ENCODE measurements at regions not wholly inside any gene's neighbourhood (a gene's known extent, or its start where the extent isn't known, plus 50 kb on each side); places are given as distances from the start of the nearest gene placed in this dataset.

DNA sequence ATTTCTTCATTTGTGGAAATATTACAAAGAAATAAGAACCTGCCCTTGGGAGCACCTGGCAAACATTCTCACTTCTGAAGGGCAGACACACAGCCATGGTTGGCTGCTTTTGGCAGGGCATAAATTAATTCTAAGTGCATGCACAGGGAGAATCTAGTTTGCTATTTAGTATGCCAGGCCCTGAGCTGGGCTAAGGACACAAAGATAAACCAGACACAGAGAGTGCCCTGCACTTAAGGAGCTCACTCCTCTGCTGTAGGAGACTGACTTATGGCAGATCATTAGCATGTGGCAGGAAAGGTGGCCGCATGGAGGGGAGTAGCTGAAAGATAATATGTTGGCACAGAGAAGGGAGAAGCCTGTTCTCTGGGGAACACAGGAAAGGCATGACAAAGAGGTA, 367.0 kb downstream of the LPIN1 start:
- no peaks in the 10 kb centered on the region for H3K9me3 Mint-ChIP-seq (ENCODE audit: low read depth)
- no peak for DNase-seq (ENCODE audit: low spot score)
- H3K27me3 Mint-ChIP-seq (ENCODE audit: low read depth), result no peaks in the 10 kb centered on the region
- no peak overlapping the region for H3K27ac Mint-ChIP-seq (ENCODE audit: unreplicated experiment)
- H3K36me3 Mint-ChIP-seq (ENCODE audit: low read depth), result no peaks in the 10 kb centered on the region
- H3K4me3 Mint-ChIP-seq (ENCODE audit: unreplicated experiment), result no peak overlapping the region
- TF ChIP-seq, protein P1, sequence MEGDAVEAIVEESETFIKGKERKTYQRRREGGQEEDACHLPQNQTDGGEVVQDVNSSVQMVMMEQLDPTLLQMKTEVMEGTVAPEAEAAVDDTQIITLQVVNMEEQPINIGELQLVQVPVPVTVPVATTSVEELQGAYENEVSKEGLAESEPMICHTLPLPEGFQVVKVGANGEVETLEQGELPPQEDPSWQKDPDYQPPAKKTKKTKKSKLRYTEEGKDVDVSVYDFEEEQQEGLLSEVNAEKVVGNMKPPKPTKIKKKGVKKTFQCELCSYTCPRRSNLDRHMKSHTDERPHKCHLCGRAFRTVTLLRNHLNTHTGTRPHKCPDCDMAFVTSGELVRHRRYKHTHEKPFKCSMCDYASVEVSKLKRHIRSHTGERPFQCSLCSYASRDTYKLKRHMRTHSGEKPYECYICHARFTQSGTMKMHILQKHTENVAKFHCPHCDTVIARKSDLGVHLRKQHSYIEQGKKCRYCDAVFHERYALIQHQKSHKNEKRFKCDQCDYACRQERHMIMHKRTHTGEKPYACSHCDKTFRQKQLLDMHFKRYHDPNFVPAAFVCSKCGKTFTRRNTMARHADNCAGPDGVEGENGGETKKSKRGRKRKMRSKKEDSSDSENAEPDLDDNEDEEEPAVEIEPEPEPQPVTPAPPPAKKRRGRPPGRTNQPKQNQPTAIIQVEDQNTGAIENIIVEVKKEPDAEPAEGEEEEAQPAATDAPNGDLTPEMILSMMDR (IDR thresholded peaks at IDR 0.05), result no peak
- H3K4me1 Mint-ChIP-seq (ENCODE audit: low read depth), result peaks cover 19% of the 10 kb centered on the region

DNA sequence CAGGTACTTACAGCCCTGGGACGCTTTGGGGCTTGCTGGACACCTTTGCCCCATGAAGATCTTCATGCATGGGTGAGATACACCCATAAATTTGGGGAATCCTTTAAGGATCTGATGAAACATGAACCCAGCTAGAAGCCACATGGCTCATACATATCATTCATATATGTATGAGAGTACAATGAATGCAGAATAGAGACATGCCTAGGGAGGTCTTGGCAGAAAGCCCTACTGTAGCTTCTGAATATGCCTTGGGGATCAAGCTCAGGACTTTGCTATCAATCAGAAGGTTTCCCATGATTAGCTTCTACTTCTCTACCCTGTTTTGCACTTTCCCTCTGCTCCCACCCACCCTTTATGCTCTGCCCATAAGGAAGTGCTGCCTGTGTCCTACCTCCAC, 368.4 kb downstream of the LPIN1 start:
- Mint-ChIP-seq H3K36me3 (ENCODE audit: low read depth) (no peaks in the 10 kb centered on the region), H3K9me3 (ENCODE audit: low read depth) (no peaks in the 10 kb centered on the region), H3K27ac (ENCODE audit: unreplicated experiment) (no peak overlapping the region), H3K4me1 (ENCODE audit: low read depth) (peaks cover 9% of the 10 kb centered on the region), H3K4me3 (ENCODE audit: unreplicated experiment) (no peak overlapping the region), H3K27me3 (ENCODE audit: low read depth) (no peaks in the 10 kb centered on the region)
- DNase-seq (ENCODE audit: low spot score), result no peak
- TF ChIP-seq, protein P1 (IDR thresholded peaks at IDR 0.05), result no peak

DNA sequence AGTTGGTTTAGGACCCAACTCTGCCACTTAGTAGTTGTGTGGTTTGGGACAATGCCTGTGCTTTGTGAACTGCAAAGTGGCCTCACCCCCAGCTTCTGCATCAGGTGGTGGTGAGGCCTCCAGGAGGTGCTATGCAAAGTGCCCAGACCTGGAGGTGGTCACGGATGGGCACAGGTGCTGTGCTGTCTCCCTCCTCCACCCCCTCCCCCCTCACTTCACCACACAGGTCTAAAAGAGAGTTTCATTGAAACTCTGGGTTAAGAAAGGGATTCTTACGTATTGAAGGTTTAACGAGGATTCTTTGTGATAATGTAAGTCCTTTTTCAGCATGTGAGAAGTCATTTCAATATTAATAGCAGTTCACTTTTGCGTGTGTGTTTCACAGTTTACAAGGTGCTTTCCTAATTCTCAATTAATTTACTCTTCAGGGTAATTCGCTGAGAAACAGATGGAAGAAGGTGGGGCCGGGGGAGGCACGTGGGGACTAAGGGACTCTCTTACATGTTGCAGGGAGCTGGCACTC, 369.9 kb downstream of the LPIN1 start:
- Mint-ChIP-seq H3K4me1 (ENCODE audit: low read depth) (no peaks in the 10 kb centered on the region), H3K27ac (ENCODE audit: unreplicated experiment) (no peak overlapping the region), H3K36me3 (ENCODE audit: low read depth) (no peaks in the 10 kb centered on the region), H3K27me3 (ENCODE audit: low read depth) (no peaks in the 10 kb centered on the region), H3K9me3 (ENCODE audit: low read depth) (no peaks in the 10 kb centered on the region), H3K4me3 (ENCODE audit: unreplicated experiment) (no peak overlapping the region)
- TF ChIP-seq, protein P1 (IDR thresholded peaks at IDR 0.05), result no peak
- DNase-seq (ENCODE audit: low spot score), result no peak

DNA sequence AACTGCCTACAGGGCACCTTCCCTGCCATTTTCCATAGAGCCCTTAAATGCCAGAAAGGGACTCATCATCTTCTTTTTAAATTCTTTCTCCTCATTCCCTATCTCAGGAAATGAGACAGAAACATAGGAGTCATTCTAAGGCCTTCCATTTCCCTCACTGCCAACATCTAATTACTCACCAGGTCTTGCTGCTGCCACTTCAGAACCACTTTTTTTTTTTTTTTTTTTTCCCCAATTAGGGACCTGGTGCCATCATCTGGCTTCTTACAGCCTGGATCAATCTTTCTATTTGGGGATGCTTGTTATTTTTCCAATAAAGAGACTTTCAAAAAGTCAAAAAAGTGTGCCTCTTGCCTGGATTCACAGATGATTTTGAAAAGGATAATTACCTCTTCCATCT, 373.4 kb downstream of the LPIN1 start:
- Mint-ChIP-seq H3K27me3 (ENCODE audit: low read depth) (no peaks in the 10 kb centered on the region), H3K9me3 (ENCODE audit: low read depth) (no peaks in the 10 kb centered on the region)

DNA sequence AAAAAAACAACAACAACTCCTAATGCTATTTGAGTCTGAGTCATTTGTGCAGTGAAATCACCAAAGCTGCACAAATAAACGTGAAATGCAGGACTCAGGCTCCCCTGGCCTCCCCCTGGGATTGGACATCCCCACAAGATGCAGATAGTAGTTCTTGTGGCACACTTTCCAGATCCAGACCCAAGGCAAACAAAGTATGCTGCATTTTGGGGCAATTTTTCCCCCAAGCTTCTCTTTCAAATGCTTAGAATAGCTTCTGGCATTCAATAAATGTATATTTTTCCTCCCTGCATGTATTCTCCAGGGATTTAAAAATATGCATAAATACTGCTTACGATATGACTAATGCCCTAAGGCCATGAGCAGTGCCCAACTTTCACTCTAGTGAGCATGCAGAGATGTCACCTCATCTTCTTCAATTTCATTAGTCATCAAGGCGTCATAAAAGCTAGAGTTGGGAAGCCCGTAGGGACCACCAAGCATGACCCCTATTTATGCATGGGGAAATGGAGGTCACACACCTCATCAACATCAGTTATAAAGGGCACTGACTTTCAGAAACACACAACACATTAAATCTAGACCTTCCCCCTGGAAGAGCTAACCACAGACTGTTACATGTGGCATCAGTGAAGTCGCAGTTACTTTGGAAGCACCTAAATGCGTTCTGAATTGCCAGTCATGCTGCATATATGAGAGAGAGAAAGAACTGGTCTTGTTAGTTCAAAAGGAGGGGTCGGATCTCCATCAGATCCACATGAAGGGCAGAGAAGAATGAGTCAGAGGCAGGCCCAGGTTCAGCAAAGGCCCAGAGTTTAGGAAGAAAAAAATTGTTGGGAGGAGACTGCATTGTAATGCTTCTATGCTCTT, 374.1 kb downstream of the LPIN1 start:
- Mint-ChIP-seq H3K4me1 (ENCODE audit: low read depth) (no peaks in the 10 kb centered on the region), H3K9me3 (ENCODE audit: low read depth) (no peaks in the 10 kb centered on the region), H3K36me3 (ENCODE audit: low read depth) (no peaks in the 10 kb centered on the region), H3K27me3 (ENCODE audit: low read depth) (no peaks in the 10 kb centered on the region), H3K27ac (ENCODE audit: unreplicated experiment) (no peak overlapping the region), H3K4me3 (ENCODE audit: unreplicated experiment) (no peak overlapping the region)
- TF ChIP-seq, protein P1 (IDR thresholded peaks at IDR 0.05), result no peak
- DNase-seq (ENCODE audit: low spot score), result no peak

More for the DNA sequence above, 373.4 kb downstream of the LPIN1 start:
- Mint-ChIP-seq H3K36me3 (ENCODE audit: low read depth) (no peaks in the 10 kb centered on the region), H3K4me3 (ENCODE audit: unreplicated experiment) (no peak overlapping the region), H3K27ac (ENCODE audit: unreplicated experiment) (no peak overlapping the region), H3K4me1 (ENCODE audit: low read depth) (no peaks in the 10 kb centered on the region)
- TF ChIP-seq, protein P1 (IDR thresholded peaks at IDR 0.05), result peak; percentile 15
- no peak for DNase-seq (ENCODE audit: low spot score)

Data from chondrocyte (in vitro differentiated cells).